T47D (cell line): ENCODE measurements at regions not wholly inside any gene's neighbourhood (a gene's known extent, or its start where the extent isn't known, plus 50 kb on each side); places are given as distances from the start of the nearest gene placed in this dataset.

Source experiments
- DNase-seq, 2 experiments: peaks; one replicate each; pipeline versions ENCODE4 v3.0.0 to v3.0.0-alpha.2; 2011 to 2012; ENCODE audit warnings: low read depth in 1 of 2, low spot score in 1 of 2
- JUND ChIP-seq: IDR thresholded peaks from 2 replicates; pipeline ENCODE4 v1.6.1; 2012; ENCODE audit warnings: low read depth
- in situ Hi-C: cut with HindIII; loops from 2 replicates; pipeline ENCODE4 v1.10.0; 2016; ENCODE audit warnings: low sequenced_read_pairs, low pct_unique_long_range_greater_than_20kb

DNA sequence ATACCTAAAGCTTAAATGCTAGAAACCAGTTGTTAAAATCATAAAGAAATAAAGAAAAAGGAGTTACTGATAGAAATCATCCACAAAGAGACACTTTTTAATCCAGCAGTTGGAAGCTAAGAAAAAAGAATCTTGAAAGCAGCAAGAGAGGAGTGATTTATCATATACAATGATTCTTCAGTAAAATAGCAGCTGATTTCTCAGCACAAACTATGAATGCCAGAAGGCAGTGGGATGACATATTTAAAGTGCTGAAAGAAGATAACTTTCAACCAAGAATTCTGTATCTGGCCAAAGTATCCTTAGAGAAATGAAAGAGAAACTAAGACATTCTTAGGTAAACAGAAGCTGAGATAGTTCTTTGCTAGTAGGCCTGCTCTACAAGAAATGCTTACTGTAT is 366.0 kb downstream of the HTR1A start:
- in situ Hi-C loops: no loop called here
- TF ChIP-seq JUND: no peak
- DNase-seq: no peak

DNA sequence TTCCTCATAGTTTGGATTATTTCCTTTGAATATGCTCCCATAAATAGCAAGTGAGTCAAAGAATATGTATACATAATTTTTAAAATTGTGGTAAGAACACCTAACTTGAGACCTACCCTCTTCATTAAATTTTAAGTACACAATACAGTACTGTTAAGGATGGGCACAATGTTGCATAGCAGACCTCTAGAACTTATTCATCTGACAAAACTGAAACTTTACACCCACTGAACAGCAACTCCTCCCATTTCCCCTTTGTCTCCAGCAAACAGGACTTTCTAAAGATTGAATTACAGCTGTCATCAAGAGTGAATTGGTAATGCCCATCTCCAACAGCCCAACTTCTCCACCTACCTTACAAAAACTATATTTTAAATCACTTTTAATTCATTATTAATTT is 388.9 kb downstream of the HTR1A start:
- in situ Hi-C loops: no loop called here
- DNase-seq: no peak
- no peak for TF ChIP-seq JUND

DNA sequence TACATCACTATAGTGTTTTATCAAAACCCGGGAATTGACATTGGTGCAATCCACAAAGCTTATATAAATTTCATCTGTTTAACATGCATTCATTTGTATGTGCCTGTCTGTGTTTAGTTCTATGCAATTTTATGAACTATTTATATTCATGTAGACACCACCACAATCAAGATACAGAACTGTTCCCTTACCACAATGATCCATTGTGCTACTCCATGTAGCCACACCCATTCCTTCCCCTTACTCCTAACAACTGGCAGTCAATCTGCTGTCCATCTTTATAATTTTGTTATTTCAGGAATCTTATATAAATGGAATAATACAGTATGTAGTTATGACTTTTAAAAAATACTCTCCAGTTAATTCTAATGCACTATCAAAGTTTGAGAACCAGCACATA is 389.5 kb downstream of the HTR1A start:
- no peak for TF ChIP-seq JUND
- no peak for DNase-seq
- in situ Hi-C loops: no loop called here

DNA sequence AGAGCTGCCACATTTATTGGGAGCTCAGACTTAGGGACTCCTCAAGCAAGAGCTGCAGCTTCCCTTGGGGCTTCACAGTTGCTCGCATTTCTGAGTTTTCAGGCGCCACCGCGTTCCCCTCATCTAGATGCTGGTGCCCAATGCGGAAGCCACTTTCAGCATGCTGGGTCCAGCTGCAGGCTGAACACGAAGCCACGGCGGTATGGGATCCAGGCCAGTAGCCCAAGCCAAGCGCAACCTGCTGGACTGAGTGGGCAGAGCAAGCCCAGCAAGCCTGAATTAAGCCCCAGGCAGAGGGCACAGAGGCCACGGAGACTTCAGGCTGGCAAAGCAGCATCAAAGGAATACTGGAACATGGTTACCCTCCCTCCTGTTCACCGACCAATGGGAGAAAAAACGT is 391.5 kb downstream of the HTR1A start:
- in situ Hi-C loops: no loop called here

DNA sequence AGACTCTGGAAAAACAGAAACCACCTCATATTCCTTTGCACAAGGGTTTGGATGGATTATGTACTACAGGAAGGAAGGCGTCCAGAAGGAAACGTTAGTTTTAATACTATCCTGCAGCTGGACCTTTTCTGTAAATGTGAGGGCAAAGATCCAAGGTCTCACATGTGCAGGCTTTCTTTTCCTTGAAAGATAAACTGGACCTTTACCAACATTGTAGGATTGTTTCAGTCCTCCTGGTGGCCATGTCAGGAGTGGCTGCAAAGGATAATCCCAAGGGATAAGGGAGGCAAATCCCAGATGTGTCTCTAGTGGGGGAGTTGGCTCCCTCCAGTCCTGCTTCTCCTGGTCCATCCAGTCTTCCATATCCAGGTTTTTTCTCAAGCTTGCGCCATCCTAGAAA is 397.5 kb downstream of the HTR1A start:
- no peak for TF ChIP-seq JUND
- DNase-seq: no peak
- in situ Hi-C loops: no loop called here

More for the DNA sequence above, 391.5 kb downstream of the HTR1A start:
- DNase-seq: no peak
- TF ChIP-seq JUND: no peak

DNA sequence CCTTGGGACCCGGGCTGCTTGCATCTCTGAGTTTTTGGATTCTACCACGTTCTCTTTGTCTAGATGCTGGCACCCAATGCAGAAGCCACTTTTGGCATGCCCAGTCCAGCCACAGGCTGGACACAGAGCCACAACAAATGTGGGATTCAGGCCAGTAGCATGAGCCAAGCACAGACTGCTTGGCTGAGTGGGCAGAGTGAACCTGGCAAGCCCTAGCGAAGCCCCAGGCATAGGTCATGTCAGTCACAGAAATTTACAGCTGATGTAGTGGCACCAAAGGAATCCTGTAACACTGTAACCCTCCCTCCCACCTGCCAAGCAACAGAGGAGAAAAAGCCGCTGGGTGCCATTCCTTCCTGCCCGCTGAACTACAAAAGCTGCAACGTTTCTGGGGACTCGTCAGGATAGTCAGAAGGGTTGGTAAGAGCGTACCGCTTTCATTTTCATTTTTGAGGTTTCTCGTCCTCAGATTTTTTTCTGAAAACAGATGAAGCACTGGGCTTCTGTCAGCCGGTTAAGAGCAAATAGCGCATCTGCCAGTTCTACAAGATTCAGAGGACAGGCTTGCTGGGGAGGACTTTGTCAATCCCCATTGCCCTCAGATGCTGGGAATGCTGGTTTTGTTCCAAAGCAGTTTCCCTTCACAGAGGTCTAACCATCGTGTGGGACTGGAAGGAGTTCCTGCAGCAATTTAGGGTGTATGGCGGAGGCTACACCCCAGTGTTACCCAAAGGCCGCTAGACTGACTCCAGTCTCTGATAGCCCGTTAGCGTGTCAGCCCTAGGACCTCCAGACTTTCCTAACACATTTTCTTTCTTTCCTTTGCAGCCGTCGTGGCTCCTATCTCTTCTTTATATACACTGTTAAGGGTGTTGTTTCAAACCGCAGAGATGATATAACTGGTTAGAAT is 399.0 kb downstream of the HTR1A start:
- TF ChIP-seq JUND: no peak
- in situ Hi-C loops: no loop called here
- DNase-seq: peak in 1 of 2 experiments; percentile 16

DNA sequence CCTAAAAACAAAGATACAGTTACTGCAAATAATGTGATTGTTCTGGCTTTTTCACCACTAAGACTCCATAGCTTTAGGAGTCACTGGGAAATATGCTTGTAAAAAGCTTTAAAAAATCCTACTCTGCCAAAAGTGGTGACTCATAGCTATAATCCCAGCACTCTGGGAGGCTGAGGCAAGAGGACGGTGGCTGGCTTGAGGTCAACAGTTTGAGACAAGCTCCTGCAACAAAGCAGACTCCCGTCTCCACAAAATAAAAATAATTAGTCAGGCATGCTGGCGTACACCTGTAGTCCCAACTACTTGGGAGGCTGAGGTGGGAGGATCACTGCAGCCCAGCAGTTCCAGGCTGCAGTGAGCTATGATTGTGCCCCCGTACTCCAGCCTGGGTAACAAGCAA is 406.4 kb downstream of the HTR1A start:
- DNase-seq: no peak
- in situ Hi-C loops: no loop called here
- no peak for TF ChIP-seq JUND

DNA sequence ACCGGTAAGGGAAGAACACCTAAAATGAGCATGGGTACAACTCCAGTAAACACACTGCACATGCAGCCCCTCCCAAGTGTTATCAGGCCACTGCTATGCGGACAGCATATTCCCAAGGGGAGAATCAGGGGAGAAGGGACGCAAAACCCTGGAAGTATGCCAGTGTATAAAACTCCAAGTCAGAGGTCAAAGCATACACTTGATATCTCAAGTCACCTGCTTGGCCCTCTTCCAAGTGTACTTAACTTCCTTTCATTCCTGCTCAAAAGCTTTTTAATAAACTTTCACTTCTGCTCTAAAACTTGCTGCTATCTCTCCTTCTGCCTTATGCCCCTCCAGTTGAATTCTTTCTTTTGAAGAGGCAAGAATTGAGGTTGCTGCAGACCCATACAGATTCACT is 408.1 kb downstream of the HTR1A start:
- TF ChIP-seq JUND: no peak
- in situ Hi-C loops: no loop called here
- no peak for DNase-seq

DNA sequence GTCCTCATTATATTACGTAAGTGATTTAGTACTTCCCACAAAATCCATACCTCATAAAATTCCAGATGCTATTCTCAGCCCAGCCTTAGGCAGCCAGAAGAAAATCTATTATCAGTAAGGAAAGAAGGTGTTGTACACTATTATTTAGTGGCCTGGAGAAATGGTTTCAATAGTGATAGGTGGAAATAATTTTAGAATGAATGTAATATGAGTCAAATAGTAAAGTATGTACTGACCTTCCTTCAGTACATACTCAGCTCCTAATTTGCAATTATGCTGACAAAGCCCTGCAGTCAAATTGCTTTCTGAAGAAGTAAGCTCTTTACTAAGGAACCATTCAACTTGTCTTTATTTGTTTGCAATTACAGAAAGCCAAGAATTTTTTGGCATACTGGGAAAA is 409.2 kb downstream of the HTR1A start:
- TF ChIP-seq JUND: no peak
- in situ Hi-C loops: no loop called here
- no peak for DNase-seq

DNA sequence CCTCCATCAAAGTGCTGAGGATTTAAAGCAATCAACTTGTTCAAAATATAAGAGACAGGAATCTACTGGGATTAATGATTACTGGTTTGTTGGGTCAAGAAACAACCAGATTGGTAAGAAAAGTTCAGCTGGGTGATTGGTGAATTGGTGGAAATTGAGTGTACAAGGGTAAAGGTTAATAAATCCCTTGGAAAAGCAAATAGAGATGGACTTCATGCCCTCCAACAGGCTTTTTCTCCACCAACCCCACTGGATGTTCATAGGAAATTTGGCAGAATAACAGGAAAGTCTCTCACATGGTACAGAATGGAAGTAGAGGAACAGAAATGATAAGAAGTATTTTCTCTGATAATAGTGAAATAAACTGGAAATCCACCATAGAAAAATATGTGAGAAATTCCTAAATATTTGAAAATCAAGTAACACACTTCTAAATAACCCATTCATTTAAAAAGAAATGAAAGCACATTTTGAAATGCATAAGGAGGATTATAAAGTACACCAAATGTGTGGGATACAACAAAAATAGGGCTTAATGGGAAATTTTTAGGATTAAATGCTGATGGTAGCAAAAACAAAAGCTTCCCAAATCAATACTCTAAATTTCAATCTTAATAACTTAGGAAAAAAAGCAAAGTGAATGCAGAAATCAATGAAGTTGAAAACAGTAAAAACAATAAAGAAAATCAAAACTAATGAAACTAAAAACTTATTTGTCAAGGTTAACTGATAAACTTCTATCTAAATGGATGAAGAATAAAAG is 426.2 kb downstream of the HTR1A start:
- DNase-seq: no peak
- TF ChIP-seq JUND: no peak
- in situ Hi-C loops: no loop called here

DNA sequence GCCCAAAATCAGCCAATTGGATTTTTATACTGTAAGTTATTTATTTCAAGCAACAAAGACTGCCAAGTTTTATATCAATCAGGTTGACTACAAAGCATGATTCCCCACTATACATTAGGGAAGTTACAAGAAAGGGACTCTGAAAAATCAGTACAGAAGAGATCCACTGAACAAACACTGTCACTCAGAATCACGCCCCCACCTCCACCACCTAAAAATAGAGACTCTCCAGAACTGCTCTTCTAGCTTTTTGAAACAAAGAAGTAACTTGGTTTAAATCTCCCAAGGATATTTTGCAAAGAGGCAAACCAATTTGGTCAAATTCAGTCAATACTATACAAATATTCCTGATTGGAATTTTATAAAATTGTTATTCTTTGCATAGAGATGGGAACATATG is 438.0 kb downstream of the HTR1A start:
- TF ChIP-seq JUND: no peak
- no peak for DNase-seq
- in situ Hi-C loops: no loop called here

DNA sequence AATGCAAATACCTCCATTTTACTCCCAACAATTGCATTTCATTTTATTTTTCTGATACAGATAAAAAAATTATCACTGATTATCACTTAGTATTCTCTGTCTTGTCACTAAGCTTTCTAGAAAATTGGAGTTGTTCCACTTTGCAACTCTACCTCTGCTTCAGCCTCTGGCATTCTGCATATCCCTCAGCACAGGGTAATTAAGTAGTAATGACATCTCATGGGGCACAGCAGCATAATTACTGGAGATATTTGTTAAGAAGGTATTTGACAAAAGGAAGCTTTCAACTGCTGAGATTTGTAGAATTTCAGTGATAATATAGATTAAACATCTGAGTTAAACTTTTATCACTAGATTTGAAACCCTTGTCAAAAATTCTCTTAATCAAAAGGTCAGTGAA is 446.2 kb downstream of the HTR1A start:
- DNase-seq: no peak
- no peak for TF ChIP-seq JUND
- in situ Hi-C loops: no loop called here

DNA sequence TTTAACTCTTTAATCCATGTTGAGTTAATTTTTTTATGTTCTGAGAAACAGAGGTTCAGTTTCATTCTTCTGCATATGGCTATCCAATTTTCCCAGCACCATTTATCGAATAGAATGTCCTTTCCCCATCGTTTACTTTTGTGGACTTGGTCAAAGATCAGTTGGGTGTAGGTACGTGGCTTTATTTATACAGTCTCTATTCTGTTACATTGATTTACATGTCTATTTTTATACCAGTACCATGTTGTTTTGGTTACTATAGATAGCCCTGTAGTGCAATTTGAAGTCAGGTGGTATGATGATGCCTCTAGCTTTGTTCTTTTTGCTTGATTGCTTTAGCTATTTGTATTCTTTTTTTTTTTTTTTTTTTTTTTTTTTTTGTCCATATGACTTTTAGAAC is 462.0 kb downstream of the HTR1A start:
- in situ Hi-C loops: no loop called here
- DNase-seq: no peak
- no peak for TF ChIP-seq JUND
